IMR-90 (cell line): ENCODE measurements at regions not wholly inside any gene's neighbourhood (a gene's known extent, or its start where the extent isn't known, plus 50 kb on each side); places are given as distances from the start of the nearest gene placed in this dataset.

Source experiments
- ATAC-seq: fragments of 200-7000 bp; cut with Tn5 transposase; 2 replicates; pipeline ENCODE4 v1.9.1; 2020; ENCODE audit warnings: low read depth, mild to moderate bottlenecking, moderate library complexity
- BruUV-seq: library from RNA; stranded (reverse); fragments of 400-500 nt; replicated peaks from 2 replicates; lab custom pipeline; 2021; lab: Mats Ljungman, UMichigan
- CTCF ChIA-PET: fragments of 300-600 bp; formaldehyde crosslinking; extraction: SDS; loops from one replicate; lab custom pipeline; 2021; ENCODE audit warnings: antibody characterized with exemption; lab: Yijun Ruan, JAX
- POLR2A ChIA-PET: fragments of 300-600 bp; sonication (Branson Sonifier 250); formaldehyde crosslinking; loops from one replicate; lab custom pipeline; 2022; ENCODE audit warnings: antibody characterized with exemption; ENCODE audit not compliant: unreplicated experiment; lab: Charles Lee
- DNase-seq: peaks from one replicate; pipeline ENCODE4 v3.0.0; 2013
- H2AFZ ChIP-seq: replicated peaks from 2 replicates; pipeline ENCODE3; 2013; ENCODE audit warnings: low read length, mild to moderate bottlenecking; ENCODE audit not compliant: poor library complexity
- H2AK5ac ChIP-seq: 2 replicates; pipeline ENCODE4 v1.6.1; 2013; ENCODE audit warnings: low read depth, low read length, inconsistent platforms
- H2AK9ac ChIP-seq: replicated peaks from 2 replicates; pipeline ENCODE3; 2013; ENCODE audit warnings: mild to moderate bottlenecking, low read depth, low read length, moderate library complexity; ENCODE audit not compliant: poor library complexity
- H2BK120ac ChIP-seq: 2 replicates; pipeline ENCODE4 v1.6.1; 2013; ENCODE audit warnings: low read depth, low read length, inconsistent platforms
- H2BK15ac ChIP-seq: 3 replicates; pipeline ENCODE4 v1.6.1; 2013; ENCODE audit warnings: low read depth, low read length, inconsistent platforms
- H2BK20ac ChIP-seq: 2 replicates; pipeline ENCODE4 v1.6.1; 2013; ENCODE audit warnings: low read depth, mild to moderate bottlenecking, inconsistent platforms, low read length, moderate library complexity
- H2BK5ac ChIP-seq: 2 replicates; pipeline ENCODE4 v1.6.1; 2013; ENCODE audit warnings: mild to moderate bottlenecking, low read depth, low read length, inconsistent platforms; ENCODE audit not compliant: poor library complexity, severe bottlenecking
- H3K14ac ChIP-seq: replicated peaks from 2 replicates; pipeline ENCODE4 v1.6.1; 2013; ENCODE audit warnings: low read depth, low read length, inconsistent platforms
- H3K18ac ChIP-seq: 2 replicates; pipeline ENCODE4 v1.6.1; 2013; ENCODE audit warnings: low read depth, low read length, control low read depth
- H3K23ac ChIP-seq: 2 replicates; pipeline ENCODE4 v1.6.1; 2013; ENCODE audit warnings: low read depth, low read length, inconsistent platforms
- H3K27ac ChIP-seq: 2 replicates; pipeline ENCODE4 v1.5.1; 2013; ENCODE audit warnings: mild to moderate bottlenecking, control low read depth, low read length; ENCODE audit not compliant: insufficient read depth
- H3K27me3 ChIP-seq: 2 replicates; pipeline ENCODE4 v1.6.1; 2013; ENCODE audit warnings: low read length; ENCODE audit not compliant: control insufficient read depth, insufficient read depth
- H3K36me3 ChIP-seq: 2 replicates; pipeline ENCODE4 v1.6.1; 2013; ENCODE audit warnings: low read length, mixed read lengths; ENCODE audit not compliant: control insufficient read depth, insufficient read depth
- H3K4ac ChIP-seq: 2 replicates; pipeline ENCODE4 v1.6.1; 2013; ENCODE audit warnings: low read depth, low read length, inconsistent platforms
- H3K4me1 ChIP-seq: 2 replicates; pipeline ENCODE4 v1.6.1; 2013; ENCODE audit warnings: low read length, mixed read lengths; ENCODE audit not compliant: control insufficient read depth, insufficient read depth
- H3K4me2 ChIP-seq: 2 replicates; pipeline ENCODE4 v1.6.1; 2013; ENCODE audit warnings: low read depth, mild to moderate bottlenecking, control low read depth, low read length, moderate library complexity
- H3K4me3 ChIP-seq: 2 replicates; pipeline ENCODE4 v1.5.1; 2013; ENCODE audit warnings: low read depth, mild to moderate bottlenecking, control low read depth, low read length, moderate library complexity; ENCODE audit not compliant: insufficient read depth
- H3K56ac ChIP-seq: 2 replicates; pipeline ENCODE4 v1.6.1; 2013; ENCODE audit warnings: low read length, inconsistent platforms; ENCODE audit not compliant: insufficient read depth; ENCODE audit errors: extremely low read depth
- H3K79me1 ChIP-seq, 2 experiments: 2 replicates each; pipeline ENCODE4 v1.6.1; 2013; ENCODE audit warnings: low read length in 2 of 2, inconsistent platforms in 1 of 2, low read depth in 1 of 2
- H3K9ac ChIP-seq: 2 replicates; pipeline ENCODE4 v1.6.1; 2013; ENCODE audit warnings: low read depth, low read length, control low read depth
- H3K9me1 ChIP-seq: 2 replicates; pipeline ENCODE4 v1.6.1; 2013; ENCODE audit warnings: low read length, inconsistent platforms; ENCODE audit not compliant: insufficient read depth
- H3K9me3 ChIP-seq: 2 replicates; pipeline ENCODE4 v1.6.1; 2013; ENCODE audit warnings: low read length; ENCODE audit not compliant: control insufficient read depth, insufficient read depth
- H4K20me1 ChIP-seq: 2 replicates; pipeline ENCODE4 v1.6.1; 2013; ENCODE audit warnings: low read length, inconsistent platforms; ENCODE audit not compliant: insufficient read depth
- H4K5ac ChIP-seq: 2 replicates; pipeline ENCODE4 v1.6.1; 2013; ENCODE audit warnings: mild to moderate bottlenecking, low read depth, low read length, control low read depth
- H4K8ac ChIP-seq, 2 experiments: 2 replicates each; pipeline ENCODE4 v1.6.1; 2013; ENCODE audit warnings: low read depth in 2 of 2, low read length in 2 of 2, control low read depth in 1 of 2, inconsistent platforms in 1 of 2
- H4K91ac ChIP-seq: 2 replicates; pipeline ENCODE4 v1.6.1; 2013; ENCODE audit warnings: low read depth, low read length, inconsistent platforms; ENCODE audit not compliant: insufficient read depth
- MAZ ChIP-seq: IDR thresholded peaks from 2 replicates; pipeline ENCODE4 v1.6.1; 2012; ENCODE audit warnings: low read depth, mild to moderate bottlenecking, low read length, improper control_type of control experiment, moderate library complexity, borderline replicate concordance
- USF2 ChIP-seq: fragments of 150-350 bp; IDR thresholded peaks from 2 replicates; pipeline ENCODE4 v1.6.1; 2017; ENCODE audit warnings: mild to moderate bottlenecking, antibody characterized with exemption, low read length, low read depth
- WGBS, 2 experiments: methylation state at CpG; one replicate each; pipeline versions ENCODE4 v1.1.5 to v1.1.7; 2013; ENCODE audit warnings: missing lambda C conversion rate in 2 of 2; ENCODE audit not compliant: insufficient read length in 1 of 2; ENCODE audit errors: extremely low coverage in 2 of 2; 5-methylcytosine and 5-hydroxymethylcytosine counted together
- dilution Hi-C: fragments of 300-500 bp; cut with HindIII; formaldehyde crosslinking; loops from one replicate; pipeline ENCODE4 v1.14.3; 2018; ENCODE audit warnings: low sequenced_read_pairs; ENCODE audit not compliant: unreplicated experiment
- in situ Hi-C: fragments of 300-500 bp; cut with MboI; formaldehyde crosslinking; loops from 3 replicates; pipeline ENCODE4 v1.14.3; 2019; ENCODE audit warnings: low sequenced_read_pairs, inconsistent platforms, mixed read lengths
- intact Hi-C: fragments of 100-400 bp; cut with micrococcal nuclease; formaldehyde crosslinking; loops from 2 replicates; pipeline ENCODE4 v1.10.0; 2022

DNA sequence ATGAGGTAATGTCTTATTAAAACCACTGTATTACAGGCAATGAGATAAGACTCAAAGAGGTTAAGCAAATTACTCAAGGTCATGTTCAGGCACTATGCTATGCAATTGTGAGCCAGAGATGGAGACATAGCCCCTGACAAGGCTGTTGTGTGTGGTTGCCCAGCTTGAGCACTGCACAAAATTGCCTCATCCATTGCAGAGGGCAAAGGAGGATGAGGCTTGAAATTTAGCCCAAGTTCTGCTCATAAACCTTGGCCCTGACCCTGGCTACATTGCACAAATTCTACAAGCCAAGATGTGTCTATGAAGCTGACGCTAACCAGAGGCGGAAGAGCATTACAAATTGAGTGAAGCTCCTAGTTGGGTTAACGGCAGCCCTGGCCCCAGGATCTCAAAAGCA, 65.6 kb upstream of the PGM2 start:
- Histone ChIP-seq H3K9me1 (no peaks in the 10 kb centered on the region), H2AFZ (no peak overlapping the region), H3K9me3 (no peaks in the 10 kb centered on the region), H2BK5ac (no peak overlapping the region), H2BK15ac (no peak overlapping the region), H3K56ac (no peak overlapping the region), H2AK5ac (no peak overlapping the region), H4K8ac (no peak overlapping the region), H3K18ac (no peak overlapping the region), H3K36me3 (no peaks in the 10 kb centered on the region), H3K27ac (no peak overlapping the region), H3K4me3 (no peak overlapping the region), H3K14ac (no peak overlapping the region), H3K4me2 (no peak overlapping the region), H3K23ac (no peak overlapping the region), H4K5ac (no peak overlapping the region), H3K9ac (no peak overlapping the region), H2AK9ac (no peak overlapping the region), H3K79me1 (no peaks in the 10 kb centered on the region), H2BK20ac (no peak overlapping the region), H4K91ac (no peak overlapping the region), H2BK120ac (no peak overlapping the region), H3K27me3 (peaks cover 18% of the 10 kb centered on the region), H3K4me1 (peaks cover 2% of the 10 kb centered on the region; the same call in 1 of the 2 replicates), H3K4ac (no peak overlapping the region), H4K20me1 (no peaks in the 10 kb centered on the region)
- TF ChIP-seq MAZ: no peak
- TF ChIP-seq USF2: no peak
- in situ Hi-C loops: no loop called here
- no CpG with 5 or more reads among the region's 3 CpGs for WGBS, 2 experiments
- CTCF ChIA-PET: no interaction called here
- no peak for ATAC-seq
- POLR2A ChIA-PET: no interaction called here
- intact Hi-C loops: no loop called here
- dilution Hi-C loops: no loop called here
- no peak for DNase-seq
- no TSS peak for BruUV-seq
